IMR-90 (cell line): ENCODE measurements at regions not wholly inside any gene's neighbourhood (a gene's known extent, or its start where the extent isn't known, plus 50 kb on each side); places are given as distances from the start of the nearest gene placed in this dataset.

Experiments
- BHLHE40 ChIP-seq: fragments of 150-350 bp; IDR thresholded peaks from 2 replicates; pipeline ENCODE4 v1.6.1; 2016; ENCODE audit warnings: mild to moderate bottlenecking, low read depth, low read length
- POLR2A ChIP-seq: IDR thresholded peaks from 2 replicates; pipeline ENCODE4 v1.6.1; 2012; ENCODE audit warnings: mild to moderate bottlenecking, low read depth, low read length
- RCOR1 ChIP-seq: IDR thresholded peaks from 2 replicates; pipeline ENCODE4 v1.6.1; 2012; ENCODE audit warnings: mild to moderate bottlenecking, low read length, improper control_type of control experiment; ENCODE audit not compliant: insufficient replicate concordance
- TF ChIP-seq, protein P1 (sequence below): conservative IDR thresholded peaks from 2 replicates; pipeline ENCODE4 v1.5.1; 2012; ENCODE audit warnings: mild to moderate bottlenecking, low read depth, low read length, improper control_type of control experiment

DNA sequence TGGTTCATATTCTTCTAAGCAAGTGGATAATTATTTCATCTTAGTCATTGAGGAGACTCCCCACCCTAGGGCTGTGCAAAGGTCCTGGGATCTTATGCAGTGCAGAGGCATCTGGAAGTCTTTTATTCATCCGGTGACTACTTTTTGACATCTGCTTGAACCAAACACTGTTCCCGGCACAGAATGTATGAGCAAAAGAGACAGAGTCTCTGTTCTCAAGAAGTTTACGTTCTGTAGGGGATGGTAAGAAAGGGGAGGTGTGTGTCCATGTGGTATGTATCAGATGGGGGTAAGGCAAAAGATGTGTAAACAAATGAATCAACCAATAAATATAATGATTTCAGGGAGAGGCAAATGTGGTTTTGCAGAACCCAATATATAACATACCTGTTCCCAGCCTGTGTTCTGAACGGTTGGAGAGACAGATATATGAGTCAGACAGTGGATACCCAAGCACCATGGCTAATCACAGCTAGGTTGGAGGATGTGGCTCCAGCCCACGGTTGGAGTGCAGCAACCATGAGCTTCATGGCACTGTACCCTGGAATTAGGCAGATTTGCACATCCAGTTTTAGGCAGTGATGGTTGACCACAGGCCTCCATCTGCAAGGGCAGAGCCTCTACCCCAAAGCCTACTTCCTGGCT is 75.1 kb upstream of the CADM1 start:
- no peak for TF ChIP-seq POLR2A
- no peak for TF ChIP-seq RCOR1
- no peak for TF ChIP-seq BHLHE40
- TF ChIP-seq, protein P1, sequence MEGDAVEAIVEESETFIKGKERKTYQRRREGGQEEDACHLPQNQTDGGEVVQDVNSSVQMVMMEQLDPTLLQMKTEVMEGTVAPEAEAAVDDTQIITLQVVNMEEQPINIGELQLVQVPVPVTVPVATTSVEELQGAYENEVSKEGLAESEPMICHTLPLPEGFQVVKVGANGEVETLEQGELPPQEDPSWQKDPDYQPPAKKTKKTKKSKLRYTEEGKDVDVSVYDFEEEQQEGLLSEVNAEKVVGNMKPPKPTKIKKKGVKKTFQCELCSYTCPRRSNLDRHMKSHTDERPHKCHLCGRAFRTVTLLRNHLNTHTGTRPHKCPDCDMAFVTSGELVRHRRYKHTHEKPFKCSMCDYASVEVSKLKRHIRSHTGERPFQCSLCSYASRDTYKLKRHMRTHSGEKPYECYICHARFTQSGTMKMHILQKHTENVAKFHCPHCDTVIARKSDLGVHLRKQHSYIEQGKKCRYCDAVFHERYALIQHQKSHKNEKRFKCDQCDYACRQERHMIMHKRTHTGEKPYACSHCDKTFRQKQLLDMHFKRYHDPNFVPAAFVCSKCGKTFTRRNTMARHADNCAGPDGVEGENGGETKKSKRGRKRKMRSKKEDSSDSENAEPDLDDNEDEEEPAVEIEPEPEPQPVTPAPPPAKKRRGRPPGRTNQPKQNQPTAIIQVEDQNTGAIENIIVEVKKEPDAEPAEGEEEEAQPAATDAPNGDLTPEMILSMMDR, result no peak
